ACC112 (cell line): ENCODE measurements at regions not wholly inside any gene's neighbourhood (a gene's known extent, or its start where the extent isn't known, plus 50 kb on each side); places are given as distances from the start of the nearest gene placed in this dataset.

Experiments
- H2AFZ ChIP-seq: fragments of 200-600 bp; sonication (generic); one replicate; pipeline ENCODE4 v1.6.0; 2017; ENCODE audit warnings: antibody characterized with exemption, low read length; ENCODE audit not compliant: unreplicated experiment
- H3K27ac ChIP-seq: fragments of 200-600 bp; sonication (generic); 2 replicates; pipeline ENCODE4 v1.5.1; 2014; ENCODE audit warnings: low read depth, mild to moderate bottlenecking, antibody characterized with exemption, low read length, moderate library complexity
- H3K27me3 ChIP-seq: fragments of 200-600 bp; sonication (generic); 2 replicates; pipeline ENCODE4 v1.6.1; 2014; ENCODE audit warnings: mild to moderate bottlenecking, antibody characterized with exemption, low read length, moderate library complexity, mixed read lengths; ENCODE audit not compliant: insufficient read depth
- H3K36me3 ChIP-seq: fragments of 200-600 bp; sonication (generic); 2 replicates; pipeline ENCODE4 v1.6.1; 2016; ENCODE audit warnings: mild to moderate bottlenecking, antibody characterized with exemption, low read length, moderate library complexity, mixed read lengths; ENCODE audit not compliant: insufficient read depth
- H3K4me1 ChIP-seq: fragments of 200-600 bp; sonication (generic); one replicate; pipeline ENCODE4 v1.6.1; 2016; ENCODE audit warnings: low read length, mixed read lengths; ENCODE audit not compliant: insufficient read depth, unreplicated experiment, control insufficient read depth
- H3K4me3 ChIP-seq: fragments of 200-600 bp; sonication (generic); 2 replicates; pipeline ENCODE4 v1.5.1; 2014; ENCODE audit warnings: mild to moderate bottlenecking, low read depth, low read length
- H3K79me2 ChIP-seq: fragments of 200-600 bp; sonication (generic); one replicate; pipeline ENCODE4 v1.6.0; 2016; ENCODE audit warnings: low read length; ENCODE audit not compliant: control insufficient read depth, unreplicated experiment, insufficient read depth

DNA sequence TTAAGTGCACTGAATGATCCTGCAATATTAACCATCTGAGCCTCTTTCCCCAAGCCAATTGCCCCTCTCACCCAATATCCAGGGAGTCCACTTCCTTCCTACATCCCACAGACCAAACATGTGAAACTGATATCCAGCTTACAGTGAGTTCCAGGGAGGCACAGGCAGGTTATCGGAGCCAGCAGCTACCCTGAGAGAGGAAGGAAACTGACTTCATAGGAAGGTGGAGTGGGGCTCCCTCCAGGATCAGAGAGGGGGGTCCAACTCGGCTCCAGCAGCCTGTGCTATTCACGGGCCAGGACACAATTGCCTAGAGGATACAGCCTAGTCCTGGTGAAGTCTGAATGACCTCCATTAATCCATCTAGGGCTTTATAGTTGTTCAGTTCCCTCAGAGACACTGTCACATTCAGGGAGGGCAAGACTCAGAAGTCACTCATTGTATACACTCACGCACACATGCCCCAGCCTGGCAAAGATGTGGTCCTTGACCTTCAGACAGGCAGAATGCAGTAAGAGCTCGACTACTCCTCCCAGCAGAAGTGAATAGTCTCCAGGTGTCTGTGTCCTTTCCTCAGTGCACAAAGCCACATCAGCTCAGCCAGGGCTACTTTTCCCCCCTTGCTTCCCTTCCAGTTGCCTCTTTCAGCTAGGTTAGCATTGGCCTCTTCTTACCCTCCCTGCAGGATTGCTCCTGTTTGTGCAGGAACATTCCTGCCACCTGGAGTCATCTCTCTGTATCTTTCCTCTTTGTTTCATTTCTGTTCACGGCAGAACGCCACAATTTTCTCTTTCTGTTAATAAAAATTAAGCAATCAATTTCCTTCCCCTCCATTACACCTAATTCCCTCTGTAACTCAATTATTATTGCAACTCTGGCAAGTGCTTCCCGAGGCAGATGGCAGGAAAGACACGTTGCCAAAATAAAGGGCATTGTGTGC lies 501.7 kb downstream of the ARHGEF28 start:
- Histone ChIP-seq H2AFZ (no peak overlapping the region), H3K27ac (no peak overlapping the region), H3K36me3 (no peaks in the 10 kb centered on the region), H3K4me1 (no peaks in the 10 kb centered on the region), H3K4me3 (no peak overlapping the region), H3K79me2 (no peaks in the 10 kb centered on the region), H3K27me3 (peaks cover 7% of the 10 kb centered on the region)

DNA sequence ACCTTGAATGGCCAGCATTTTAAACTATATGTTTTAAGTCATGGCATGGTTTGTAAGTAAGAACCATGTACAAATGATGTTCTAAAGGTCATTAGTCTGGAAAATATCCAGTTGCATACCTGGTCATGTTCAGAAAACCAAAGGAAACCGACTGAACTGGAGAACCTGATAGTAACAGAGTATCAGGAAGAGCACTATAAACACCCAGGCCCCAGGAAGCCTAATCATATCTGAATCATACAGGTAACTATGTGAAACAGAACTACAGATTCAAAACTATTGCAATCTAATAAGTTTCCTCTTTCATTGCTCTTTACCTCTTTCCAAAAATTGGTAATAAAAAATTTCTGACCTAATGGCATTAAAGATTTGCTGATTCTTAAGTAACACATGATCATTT lies 500.3 kb downstream of the ARHGEF28 start:
- no peak overlapping the region for H3K4me3 ChIP-seq
- no peak overlapping the region for H2AFZ ChIP-seq
- no peaks in the 10 kb centered on the region for H3K4me1 ChIP-seq
- H3K36me3 ChIP-seq: no peaks in the 10 kb centered on the region
- peaks cover 7% of the 10 kb centered on the region for H3K27me3 ChIP-seq
- no peaks in the 10 kb centered on the region for H3K79me2 ChIP-seq
- H3K27ac ChIP-seq: no peak overlapping the region

DNA sequence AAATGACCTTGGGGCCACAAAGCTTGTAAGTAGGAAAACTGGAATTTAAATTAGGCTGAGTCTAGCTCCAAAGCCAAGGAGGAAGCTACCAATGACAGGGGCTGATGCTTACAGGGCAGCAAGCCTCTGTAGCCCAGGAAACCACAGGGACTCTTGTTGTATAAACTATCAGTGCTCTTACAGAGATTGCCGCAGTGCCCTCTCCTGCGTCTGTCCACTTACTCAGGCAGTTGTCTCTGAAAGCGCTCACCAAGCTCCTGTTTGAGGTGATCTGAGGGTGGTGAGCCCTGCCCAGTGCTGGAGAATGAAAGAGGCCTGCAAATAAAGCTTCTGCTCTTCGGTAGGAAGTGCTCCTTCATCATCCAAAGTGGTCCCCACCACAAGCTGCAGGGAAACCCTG lies 498.8 kb downstream of the ARHGEF28 start:
- Histone ChIP-seq H3K27ac (no peak overlapping the region), H3K36me3 (no peaks in the 10 kb centered on the region), H3K4me1 (no peaks in the 10 kb centered on the region), H3K79me2 (no peaks in the 10 kb centered on the region), H3K27me3 (peaks cover 7% of the 10 kb centered on the region), H2AFZ (no peak overlapping the region), H3K4me3 (no peak overlapping the region)

DNA sequence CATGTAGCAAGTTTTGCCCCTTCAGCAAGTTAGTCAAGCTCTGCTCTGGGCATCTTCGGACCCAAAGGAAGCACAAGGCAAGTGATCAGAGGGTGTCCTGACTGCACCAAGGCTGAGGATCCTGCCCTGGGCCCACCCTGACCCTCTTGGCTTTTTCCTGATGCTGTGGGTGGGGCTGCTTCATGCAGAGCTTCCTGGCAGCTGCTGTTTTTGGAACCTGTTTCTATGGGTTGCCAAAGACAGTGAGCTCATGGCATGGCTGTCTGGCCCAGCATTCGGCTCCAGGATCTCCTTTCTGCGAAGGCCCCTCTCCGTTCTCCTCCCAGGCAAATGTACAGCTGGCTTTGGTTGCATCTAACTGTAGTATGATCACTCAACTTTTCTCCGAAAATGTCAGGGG lies 497.9 kb downstream of the ARHGEF28 start:
- no peaks in the 10 kb centered on the region for H3K4me1 ChIP-seq
- no peaks in the 10 kb centered on the region for H3K79me2 ChIP-seq
- no peaks in the 10 kb centered on the region for H3K36me3 ChIP-seq
- H3K27ac ChIP-seq: no peak overlapping the region
- H3K27me3 ChIP-seq: peaks cover 6% of the 10 kb centered on the region; the same call in 1 of the 2 replicates
- H2AFZ ChIP-seq: no peak overlapping the region
- H3K4me3 ChIP-seq: no peak overlapping the region

DNA sequence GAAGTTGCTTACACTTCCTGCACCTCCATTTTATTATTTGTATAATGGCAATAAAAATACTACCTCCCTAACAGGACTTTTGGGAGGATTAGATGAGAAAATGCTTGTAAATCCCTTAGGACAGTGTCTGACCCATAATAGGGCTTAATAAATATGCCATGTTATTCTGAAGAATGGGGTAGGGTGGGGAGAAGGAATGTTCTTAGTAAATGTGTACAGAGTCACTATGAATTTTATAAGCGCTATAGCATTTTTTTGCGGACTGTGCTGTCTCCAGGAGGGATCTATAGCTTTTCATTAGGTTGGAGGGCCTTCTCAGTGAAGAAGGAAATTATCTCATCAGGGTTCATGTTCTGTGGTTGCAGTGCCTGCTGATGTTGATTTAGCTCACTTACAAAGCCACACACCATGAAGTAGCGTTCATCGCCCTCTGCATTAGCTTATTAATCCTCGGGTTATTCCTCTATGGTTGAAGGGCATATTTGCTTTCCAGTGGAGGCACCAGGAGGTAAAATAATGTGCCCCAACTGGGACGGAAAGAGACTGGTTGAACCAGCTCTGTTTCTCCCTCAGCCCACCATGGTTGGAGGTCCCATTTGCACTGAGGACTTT lies 497.1 kb downstream of the ARHGEF28 start:
- H3K79me2 ChIP-seq: no peaks in the 10 kb centered on the region
- H2AFZ ChIP-seq: no peak overlapping the region
- H3K4me3 ChIP-seq: no peak overlapping the region
- no peak overlapping the region for H3K27ac ChIP-seq
- no peaks in the 10 kb centered on the region for H3K27me3 ChIP-seq
- no peaks in the 10 kb centered on the region for H3K36me3 ChIP-seq
- H3K4me1 ChIP-seq: no peaks in the 10 kb centered on the region

DNA sequence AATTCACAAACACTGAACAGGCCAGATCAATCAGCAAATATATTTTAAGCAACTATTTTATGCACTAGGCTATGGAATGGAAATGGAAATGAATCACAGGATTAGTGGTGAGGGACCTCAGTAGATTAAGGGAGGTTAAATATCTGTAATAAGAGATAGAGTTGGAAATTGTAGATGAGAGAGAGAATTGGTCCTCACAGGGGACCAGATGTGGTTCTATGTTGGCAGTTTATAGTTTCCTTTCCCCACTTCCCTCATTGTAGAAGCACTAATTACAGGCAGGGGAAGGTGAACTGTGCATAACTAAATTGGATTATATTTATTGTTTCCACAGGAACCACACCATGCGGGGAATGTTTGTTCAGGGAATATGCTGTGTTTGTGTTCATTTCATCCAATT lies 496.2 kb downstream of the ARHGEF28 start:
- Histone ChIP-seq H3K36me3 (no peaks in the 10 kb centered on the region), H3K27me3 (no peaks in the 10 kb centered on the region), H3K4me1 (no peaks in the 10 kb centered on the region), H3K27ac (no peak overlapping the region), H2AFZ (no peak overlapping the region), H3K79me2 (no peaks in the 10 kb centered on the region), H3K4me3 (no peak overlapping the region)

DNA sequence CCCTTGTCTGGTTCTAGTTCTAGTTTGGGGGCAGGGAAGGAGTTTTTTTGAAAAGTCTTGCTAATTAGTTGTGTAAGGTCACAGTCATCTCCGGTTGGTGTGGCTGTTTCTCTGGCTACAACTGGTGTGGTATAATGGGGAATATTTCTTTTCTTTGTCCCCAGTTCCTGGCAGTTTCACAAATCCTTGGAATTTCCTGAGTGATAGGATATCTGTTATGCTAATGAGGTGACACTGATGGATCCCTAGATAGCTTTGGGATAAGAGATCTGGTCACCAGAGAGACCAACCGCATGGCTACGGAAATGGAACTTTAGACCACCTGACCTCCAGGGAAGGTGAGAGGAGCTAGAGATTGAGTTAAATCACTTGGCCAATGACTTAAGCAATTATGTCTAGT lies 494.6 kb downstream of the ARHGEF28 start:
- no peak overlapping the region for H3K4me3 ChIP-seq
- no peaks in the 10 kb centered on the region for H3K36me3 ChIP-seq

DNA sequence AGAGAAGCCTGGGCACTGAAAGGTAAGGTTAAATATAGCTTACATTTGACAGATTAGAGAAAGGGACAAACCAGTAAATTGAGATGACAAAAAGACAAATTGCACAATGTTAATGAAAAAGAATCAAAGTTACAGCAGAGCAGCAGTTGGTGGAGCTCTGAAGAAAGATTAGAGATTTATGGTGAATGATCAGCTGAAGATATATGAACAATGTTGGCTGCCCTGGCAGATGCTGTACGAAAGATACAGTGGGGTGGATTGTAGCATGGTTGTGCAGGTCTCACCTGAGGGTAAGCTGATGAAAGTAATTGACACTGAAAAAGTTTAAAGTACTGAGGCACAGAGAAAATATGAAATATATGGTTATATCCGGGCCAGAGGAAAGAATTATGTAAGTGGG lies 492.1 kb downstream of the ARHGEF28 start:
- Histone ChIP-seq H3K27me3 (no peaks in the 10 kb centered on the region), H3K4me1 (no peaks in the 10 kb centered on the region), H2AFZ (no peak overlapping the region), H3K27ac (no peak overlapping the region), H3K4me3 (no peak overlapping the region), H3K36me3 (no peaks in the 10 kb centered on the region), H3K79me2 (no peaks in the 10 kb centered on the region)

More for the DNA sequence above, 494.6 kb downstream of the ARHGEF28 start:
- Histone ChIP-seq H3K4me1 (no peaks in the 10 kb centered on the region), H3K27ac (no peak overlapping the region), H2AFZ (no peak overlapping the region), H3K79me2 (no peaks in the 10 kb centered on the region), H3K27me3 (no peaks in the 10 kb centered on the region)

DNA sequence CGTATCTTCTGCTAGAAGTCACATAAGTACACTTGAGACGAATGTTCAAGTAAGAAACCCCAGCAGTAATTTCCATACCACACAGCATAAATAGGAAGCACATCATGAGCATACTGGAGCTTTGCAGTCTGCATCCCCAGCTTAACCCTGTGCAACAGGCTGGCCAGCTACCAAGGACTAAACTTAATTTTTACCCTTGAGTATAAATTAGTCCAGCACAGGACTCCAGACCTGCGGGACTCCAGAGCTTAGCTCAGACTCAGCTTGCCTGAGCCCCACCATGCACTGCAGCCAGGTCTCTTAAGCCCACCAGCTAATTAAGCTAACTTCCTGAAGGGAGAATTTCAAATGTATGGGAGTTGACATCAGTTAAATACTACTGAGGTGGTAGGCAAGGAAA lies 491.0 kb downstream of the ARHGEF28 start:
- Histone ChIP-seq H2AFZ (no peak overlapping the region), H3K36me3 (no peaks in the 10 kb centered on the region), H3K27ac (no peak overlapping the region), H3K79me2 (no peaks in the 10 kb centered on the region), H3K4me3 (no peak overlapping the region), H3K27me3 (no peaks in the 10 kb centered on the region), H3K4me1 (no peaks in the 10 kb centered on the region)

DNA sequence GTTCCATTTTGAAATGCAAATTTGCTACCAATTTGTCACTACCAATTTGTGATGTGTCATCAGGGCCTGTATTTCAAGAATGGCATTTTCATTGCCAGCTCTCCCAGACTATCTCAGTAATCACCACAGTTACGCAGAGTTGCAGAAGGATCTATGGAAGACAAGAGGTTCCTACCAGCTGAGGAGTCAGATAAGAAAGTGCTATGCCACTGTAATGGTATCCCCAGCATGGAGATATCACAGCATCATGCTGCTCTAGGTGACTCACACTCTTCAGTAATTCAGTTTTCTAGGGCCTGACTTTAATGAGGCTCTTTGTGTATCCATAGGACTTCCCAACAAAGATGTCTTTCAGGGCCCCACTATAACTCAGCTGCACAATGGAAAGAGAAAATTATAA lies 490.3 kb downstream of the ARHGEF28 start:
- Histone ChIP-seq H3K36me3 (no peaks in the 10 kb centered on the region), H3K27me3 (no peaks in the 10 kb centered on the region), H3K4me3 (no peak overlapping the region), H3K27ac (no peak overlapping the region), H3K79me2 (no peaks in the 10 kb centered on the region), H2AFZ (no peak overlapping the region), H3K4me1 (no peaks in the 10 kb centered on the region)

DNA sequence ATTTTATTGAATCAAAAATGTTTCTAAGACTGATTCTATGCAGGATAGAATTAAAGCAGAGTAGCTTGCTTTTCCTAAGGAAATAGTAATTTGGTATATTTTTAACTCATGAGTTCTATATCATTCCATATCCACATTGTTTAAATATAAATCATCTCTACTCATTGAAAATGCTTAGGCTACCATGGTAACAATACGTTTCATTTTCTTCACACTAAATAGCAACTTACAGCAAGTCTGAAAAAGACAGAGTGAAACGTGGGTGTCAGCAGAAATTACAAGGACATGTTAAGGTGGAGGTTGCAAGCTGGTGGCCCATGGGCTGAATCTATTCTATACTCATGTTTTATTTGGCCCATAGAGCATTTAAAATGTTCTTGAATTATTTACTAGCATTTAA lies 487.9 kb downstream of the ARHGEF28 start:
- no peaks in the 10 kb centered on the region for H3K27me3 ChIP-seq
- no peak overlapping the region for H3K4me3 ChIP-seq
- no peak overlapping the region for H3K27ac ChIP-seq
- H3K4me1 ChIP-seq: no peaks in the 10 kb centered on the region
- no peaks in the 10 kb centered on the region for H3K36me3 ChIP-seq
- no peak overlapping the region for H2AFZ ChIP-seq
- no peaks in the 10 kb centered on the region for H3K79me2 ChIP-seq
